ENCODE measurements at regions not wholly inside any gene's neighbourhood (a gene's known extent, or its start where the extent isn't known, plus 50 kb on each side); places are given as distances from the start of the nearest gene placed in this dataset.
"Not testable (repeated sequence)": the region's sequence is repeated elsewhere in the genome, so short reads cannot be mapped to it uniquely, and the experiment has no call there.

DNA sequence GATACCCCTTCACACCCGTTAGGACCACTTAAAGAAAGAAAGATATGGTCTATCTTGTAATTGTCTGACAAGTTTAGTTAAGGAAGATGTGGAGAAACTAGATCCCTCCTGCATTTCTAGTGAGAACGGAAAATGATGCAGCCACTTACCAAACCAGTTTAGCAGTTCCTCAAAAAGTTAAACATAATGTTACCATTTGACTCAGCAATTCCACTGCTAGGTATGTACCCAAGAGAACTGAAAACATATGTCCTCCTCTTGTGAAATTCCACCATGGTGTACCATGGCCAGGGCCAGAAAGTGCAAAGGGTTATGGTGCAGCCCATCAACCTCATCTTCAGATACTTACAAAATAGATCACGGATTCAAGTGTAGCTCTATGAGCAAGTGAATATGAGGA lies 79.0 kb upstream of the ID2 start:
- DNase-seq (ENCODE audit: low read depth), result no peak

GRCh38 chr2:8603356-8603755 lies 78.5 kb upstream of the ID2 start:
- not testable (repeated sequence) for DNase-seq (ENCODE audit: low read depth)

DNA sequence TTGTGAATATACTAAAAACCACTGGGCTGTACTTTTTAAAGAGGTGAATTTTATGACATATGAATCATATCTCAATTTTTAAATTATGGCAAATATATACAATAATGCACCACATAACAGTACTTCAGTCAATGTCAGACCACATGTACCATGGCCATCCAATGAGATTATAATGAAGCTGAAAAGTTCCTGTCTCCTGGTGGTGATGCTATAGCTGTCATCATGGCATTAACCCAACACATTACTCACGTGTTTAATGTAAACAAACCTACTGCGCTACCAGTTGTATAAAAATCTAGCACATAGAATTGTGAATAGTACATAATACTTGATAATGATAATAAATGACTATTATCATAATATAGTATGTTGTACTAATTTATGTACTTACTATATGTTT lies 77.6 kb upstream of the ID2 start:
- no peak for DNase-seq (ENCODE audit: low read depth)

GRCh38 chr2:8605351-8606065 lies 76.3 kb upstream of the ID2 start:
- DNase-seq (ENCODE audit: low read depth), result no peak

- no peak for DNase-seq (ENCODE audit: low read depth)
These were observed 75.6 kb upstream of the ID2 start for GRCh38 chr2:8606226-8606625.

DNA sequence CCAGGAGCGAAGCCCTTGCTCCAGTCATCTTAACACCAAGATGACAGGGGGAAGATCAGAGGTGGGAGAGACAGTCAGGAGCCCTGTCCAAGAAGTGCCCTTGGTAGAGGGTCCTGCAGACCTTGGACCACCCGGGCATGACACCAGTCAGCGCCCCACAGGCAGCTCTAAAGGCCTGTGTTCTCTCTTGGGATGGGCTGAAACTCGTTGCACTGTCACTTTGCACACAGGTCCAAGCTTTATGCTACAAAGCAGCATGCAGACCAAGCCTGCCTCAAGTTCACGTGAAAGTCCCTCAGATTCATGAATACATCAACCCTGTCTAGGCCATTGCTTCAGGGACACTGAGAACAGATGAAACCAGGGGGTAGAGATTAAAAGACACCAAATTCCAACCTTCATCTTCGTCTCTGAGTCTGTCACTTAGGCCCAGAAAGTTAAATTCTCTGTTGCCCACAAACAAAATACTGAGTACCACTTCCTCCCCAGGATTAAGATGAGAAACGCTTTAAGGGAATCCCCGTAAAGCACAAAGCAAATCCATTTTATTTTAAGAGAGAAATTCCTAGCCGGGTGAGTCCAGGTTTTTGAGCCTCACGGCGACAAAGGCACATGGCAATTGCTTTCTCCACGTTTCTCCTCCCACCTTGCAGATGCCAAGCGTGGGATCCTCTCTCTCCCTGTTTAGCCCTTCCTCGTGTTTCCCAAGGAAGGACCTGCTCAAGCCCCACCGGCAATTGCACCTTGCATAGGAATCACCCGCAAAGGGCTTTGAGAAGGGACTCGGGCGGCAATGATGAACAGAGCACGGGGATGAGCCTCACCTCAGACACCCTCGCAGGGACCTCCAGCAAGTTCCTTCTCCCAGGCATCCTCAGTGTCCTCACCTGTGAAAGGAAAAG lies 75.0 kb upstream of the ID2 start:
- DNase-seq (ENCODE audit: low read depth), result no peak

GRCh38 chr2:8607606-8608005 lies 74.2 kb upstream of the ID2 start:
- DNase-seq (ENCODE audit: low read depth), result no peak

GRCh38 chr2:8608411-8608954 lies 73.4 kb upstream of the ID2 start:
- DNase-seq (ENCODE audit: low read depth), result no peak

DNA sequence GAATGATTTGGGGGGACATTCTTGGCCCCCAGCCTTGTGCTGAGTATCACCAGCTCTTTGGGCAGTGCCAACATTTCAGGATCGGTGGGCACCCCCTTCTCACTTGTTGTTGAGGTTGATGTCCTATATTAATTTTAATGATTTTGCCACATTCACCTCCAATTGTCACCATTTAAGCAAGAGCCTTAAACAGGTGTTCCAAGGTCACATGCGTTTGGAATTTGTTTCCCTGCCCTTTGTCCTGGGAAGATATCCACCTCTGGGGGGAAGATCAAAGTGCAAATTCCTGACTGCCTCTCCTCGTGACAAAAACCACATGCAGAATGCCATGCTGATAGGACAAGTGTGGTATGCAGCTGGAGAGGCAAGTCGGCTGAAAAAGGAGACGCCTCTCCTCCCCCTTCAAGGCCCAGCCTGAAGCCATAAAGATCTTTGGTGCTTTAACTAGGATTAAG lies 72.5 kb upstream of the ID2 start:
- no peak for DNase-seq (ENCODE audit: low read depth)

- not testable (repeated sequence) for DNase-seq (ENCODE audit: low read depth)
These were observed 71.1 kb upstream of the ID2 start for GRCh38 chr2:8610775-8611174.

DNA sequence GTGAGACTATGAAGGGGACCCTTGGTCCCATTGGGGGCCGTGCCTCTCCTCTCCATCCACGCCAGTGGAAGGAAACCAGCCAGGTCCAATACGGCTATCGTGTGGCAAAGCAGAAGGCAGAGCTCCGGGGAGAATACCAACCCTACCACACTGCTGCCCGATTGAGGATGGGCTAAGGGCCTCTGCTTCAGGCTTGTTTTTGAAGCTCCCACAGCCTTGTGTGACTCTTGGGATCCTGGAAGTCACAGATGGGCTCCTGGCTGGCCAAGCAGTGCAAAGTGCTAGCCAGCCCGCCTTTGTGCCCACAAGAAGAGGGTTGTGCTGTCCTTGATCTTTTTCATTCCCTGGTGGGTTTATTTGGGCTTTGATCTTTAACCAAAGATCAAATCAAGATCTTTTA lies 70.6 kb upstream of the ID2 start:
- DNase-seq (ENCODE audit: low read depth), result no peak

- no peak for DNase-seq (ENCODE audit: low read depth)
These were observed 70.2 kb upstream of the ID2 start for GRCh38 chr2:8611700-8612099.

- DNase-seq (ENCODE audit: low read depth), result no peak
These were observed 69.1 kb upstream of the ID2 start for GRCh38 chr2:8612734-8613179.

DNA sequence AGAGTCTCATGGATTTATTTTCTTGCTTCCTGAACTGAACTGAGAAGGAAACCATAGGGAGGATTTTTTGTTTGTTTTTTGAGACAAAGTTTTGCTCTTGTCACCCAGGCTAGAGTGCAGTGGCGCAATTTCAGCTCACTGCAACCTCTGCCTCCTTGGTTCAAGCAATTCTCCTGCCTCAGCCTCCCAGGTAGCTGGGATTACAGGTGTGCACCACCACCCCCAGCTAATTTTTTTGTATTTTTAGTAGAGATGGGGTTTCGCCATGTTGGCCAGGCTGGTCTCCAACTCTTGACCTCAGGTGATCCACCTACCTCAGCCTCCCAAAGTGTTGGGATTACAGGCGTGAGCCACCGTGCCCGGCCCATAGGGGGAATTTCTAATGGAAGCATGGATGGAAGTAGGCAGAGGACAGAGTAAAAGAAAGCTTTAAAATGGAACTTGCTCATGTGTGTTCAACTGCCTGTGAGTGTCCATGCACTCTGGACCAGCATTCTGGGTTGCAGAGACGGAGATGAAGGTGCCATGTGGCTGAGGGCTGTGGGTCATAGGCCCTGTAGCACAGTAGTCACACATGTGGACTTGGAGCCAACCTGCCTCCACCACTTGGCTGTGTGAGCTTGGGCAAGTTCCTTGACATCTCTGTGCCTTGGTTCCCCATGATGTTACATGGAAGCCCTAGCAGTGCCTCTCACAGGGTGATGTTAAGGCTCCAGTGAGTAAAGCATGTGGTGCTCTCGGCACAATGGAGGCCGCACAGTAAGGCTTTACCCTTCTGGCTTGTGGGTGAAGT lies 68.5 kb upstream of the ID2 start:
- DNase-seq (ENCODE audit: low read depth), result not testable (repeated sequence)

DNA sequence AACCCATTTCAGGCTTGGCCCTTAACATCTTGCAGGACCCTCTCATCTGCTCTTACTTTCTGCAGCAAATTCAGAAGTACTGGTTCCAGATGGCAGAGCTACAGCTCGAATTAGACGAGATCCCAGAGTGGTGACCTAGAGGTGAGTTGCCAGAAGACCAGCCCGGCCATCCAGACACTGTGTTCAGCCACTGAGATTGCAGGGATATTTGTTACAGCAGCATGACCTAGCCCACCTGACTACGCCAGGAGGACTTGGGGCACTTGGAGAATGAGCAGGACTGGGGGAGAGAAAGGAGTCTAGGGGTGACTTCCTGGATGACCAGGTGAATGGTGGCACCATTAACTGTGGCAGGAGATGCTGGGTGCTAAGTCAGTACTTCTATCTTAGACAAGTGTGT lies 67.2 kb upstream of the ID2 start:
- DNase-seq (ENCODE audit: low read depth), result no peak

DNA sequence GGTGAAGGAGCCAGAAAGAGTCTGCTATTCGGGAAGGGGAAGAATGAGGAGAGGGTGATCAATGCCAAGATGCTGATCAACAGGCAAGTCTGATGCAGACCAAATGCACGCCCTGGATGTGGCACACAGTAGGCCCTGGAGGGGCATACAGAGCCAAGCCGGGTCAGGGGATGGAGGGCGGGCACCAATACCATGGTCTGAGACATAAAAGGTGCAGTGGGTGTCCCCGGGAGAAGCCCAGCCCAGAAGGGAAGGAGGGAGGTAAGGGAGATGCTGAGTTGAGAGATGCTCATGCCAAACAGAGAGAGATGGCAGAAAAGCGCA lies 66.6 kb upstream of the ID2 start:
- no peak for DNase-seq (ENCODE audit: low read depth)

DNA sequence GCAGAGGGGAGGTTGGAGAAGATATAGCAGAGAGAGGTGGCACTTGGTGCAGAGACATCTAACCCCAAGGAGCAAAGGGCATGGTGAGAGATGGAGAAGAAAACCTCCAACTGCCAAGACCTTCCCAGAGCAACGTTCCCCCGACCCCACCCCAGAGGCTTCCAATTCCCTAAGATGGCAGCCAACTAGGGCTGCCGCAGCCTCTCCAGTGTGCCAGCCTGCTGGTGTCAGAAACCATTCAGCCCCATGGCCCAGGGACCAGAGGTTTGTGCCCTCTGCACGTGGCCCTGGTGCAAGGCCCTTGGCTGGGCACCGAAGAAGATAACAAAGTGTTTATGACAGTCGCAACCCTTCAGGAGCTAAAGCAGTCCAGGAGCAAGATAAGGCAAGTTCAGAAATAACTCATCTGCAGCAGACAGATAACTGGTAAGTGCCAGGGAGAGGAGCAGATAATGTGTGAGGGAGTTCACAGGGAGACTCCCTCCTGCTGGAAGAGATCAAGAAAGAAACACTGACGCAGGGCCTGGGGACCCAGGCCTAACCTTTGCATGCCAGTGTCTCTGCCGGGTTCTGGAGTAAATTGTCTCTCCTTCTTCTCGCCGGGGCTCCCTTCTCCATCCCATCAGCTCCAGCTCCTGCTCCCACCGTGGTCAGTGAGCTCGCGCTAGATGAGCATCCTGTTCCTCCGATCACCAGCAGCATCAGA lies 66.1 kb upstream of the ID2 start:
- DNase-seq (ENCODE audit: low read depth), result no peak

- DNase-seq (ENCODE audit: low read depth), result no peak
These were observed 64.8 kb upstream of the ID2 start for GRCh38 chr2:8617048-8617447.

DNA sequence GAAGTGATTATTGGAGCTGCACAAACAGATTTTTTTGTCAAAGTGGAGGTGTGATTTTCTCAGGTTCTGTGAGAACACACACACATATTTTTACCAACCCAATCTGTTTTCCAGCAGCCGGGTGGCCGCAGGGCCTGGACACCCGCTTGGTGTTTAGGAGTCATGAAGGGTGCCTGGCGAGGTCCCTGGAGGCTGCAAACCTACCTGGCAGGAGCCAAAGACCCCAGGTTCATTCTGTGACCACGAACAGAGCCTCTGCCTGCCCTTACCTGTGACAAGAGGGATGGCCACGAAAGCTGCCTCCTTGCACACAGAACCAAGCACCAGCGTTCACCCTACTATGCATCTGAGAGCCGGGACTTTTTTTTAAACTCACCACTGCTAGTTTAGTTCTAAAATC lies 64.3 kb upstream of the ID2 start:
- no peak for DNase-seq (ENCODE audit: low read depth)

GRCh38 chr2:8619071-8619470 lies 62.8 kb upstream of the ID2 start:
- DNase-seq (ENCODE audit: low read depth), result no peak

- DNase-seq (ENCODE audit: low read depth), result no peak
These were observed 61.1 kb upstream of the ID2 start for GRCh38 chr2:8620611-8621382.
